Smooth muscle cell (in vitro differentiated cells): ENCODE measurements at regions not wholly inside any gene's neighbourhood (a gene's known extent, or its start where the extent isn't known, plus 50 kb on each side); places are given as distances from the start of the nearest gene placed in this dataset.

ENCODE experiments used
- DNase-seq: peaks from one replicate; lab custom pipeline; 2025; ENCODE audit not compliant: unreplicated experiment; lab: John Stamatoyannopoulos, UW
- H2AFZ ChIP-seq: fragments of 200-600 bp; sonication (generic); 2 replicates; pipeline ENCODE4 v1.6.0; 2016; ENCODE audit warnings: antibody characterized with exemption, low read depth, mild to moderate bottlenecking
- H3F3A ChIP-seq: fragments of 200-600 bp; sonication (generic); 2 replicates; pipeline ENCODE4 v1.6.0; 2017; ENCODE audit warnings: antibody characterized with exemption, low read depth
- H3K27ac ChIP-seq: fragments of 200-600 bp; sonication (generic); 2 replicates; pipeline ENCODE4 v1.5.1; 2016; ENCODE audit warnings: low read depth, mild to moderate bottlenecking
- H3K27me3 ChIP-seq: fragments of 200-600 bp; sonication (generic); 2 replicates; pipeline ENCODE4 v1.6.1; 2016; ENCODE audit warnings: low read depth, mild to moderate bottlenecking
- H3K36me3 ChIP-seq: fragments of 200-600 bp; sonication (generic); 2 replicates; pipeline ENCODE4 v1.5.1; 2016; ENCODE audit warnings: low read depth
- H3K4me1 ChIP-seq: fragments of 200-600 bp; sonication (generic); 2 replicates; pipeline ENCODE4 v1.5.1; 2016; ENCODE audit warnings: low read depth
- H3K4me2 ChIP-seq: fragments of 200-600 bp; sonication (generic); 2 replicates; pipeline ENCODE4 v1.6.0; 2016; ENCODE audit warnings: mild to moderate bottlenecking
- H3K4me3 ChIP-seq: fragments of 200-600 bp; sonication (generic); 2 replicates; pipeline ENCODE4 v1.5.1; 2016; ENCODE audit warnings: mild to moderate bottlenecking
- H3K79me2 ChIP-seq: fragments of 200-600 bp; sonication (generic); 2 replicates; pipeline ENCODE4 v1.6.0; 2016; ENCODE audit warnings: low read depth, mild to moderate bottlenecking
- H3K9ac ChIP-seq: fragments of 200-600 bp; sonication (generic); 2 replicates; pipeline ENCODE4 v1.6.0; 2016; ENCODE audit warnings: low read depth
- H3K9me3 ChIP-seq: fragments of 200-600 bp; sonication (generic); replicated peaks from 2 replicates; pipeline ENCODE4 v1.5.1; 2016; ENCODE audit warnings: low read depth
- H4K20me1 ChIP-seq: fragments of 200-600 bp; sonication (generic); 2 replicates; pipeline ENCODE4 v1.6.0; 2016; ENCODE audit warnings: low read depth
- WGBS: methylation state at CpG from one replicate; pipeline ENCODE4 v1.1.7; 2016; ENCODE audit warnings: low lambda C conversion rate; 5-methylcytosine and 5-hydroxymethylcytosine counted together
- TF ChIP-seq, protein P1 (sequence below): fragments of 200-600 bp; sonication (generic); IDR thresholded peaks from 2 replicates; pipeline ENCODE4 v1.5.1; 2017; ENCODE audit warnings: borderline replicate concordance, mild to moderate bottlenecking, antibody characterized with exemption; ENCODE audit not compliant: insufficient read depth, poor library complexity, severe bottlenecking

GRCh38 chr2:164054651-164055050, 318.8 kb upstream of the FIGN start:
- 81% methylated on average over 5 of the region's 5 CpGs for WGBS
- H3K27me3 ChIP-seq, result no peaks in the 10 kb centered on the region
- H2AFZ ChIP-seq, result no peak overlapping the region
- no peaks in the 10 kb centered on the region for H3K9me3 ChIP-seq
- DNase-seq, result no peak
- no peaks in the 10 kb centered on the region for H4K20me1 ChIP-seq
- H3K4me2 ChIP-seq, result no peak overlapping the region
- no peaks in the 10 kb centered on the region for H3K36me3 ChIP-seq
- H3K4me3 ChIP-seq, result no peak overlapping the region
- H3K9ac ChIP-seq, result no peak overlapping the region
- H3K27ac ChIP-seq, result no peak overlapping the region
- no peaks in the 10 kb centered on the region for H3F3A ChIP-seq
- no peaks in the 10 kb centered on the region for H3K4me1 ChIP-seq
- TF ChIP-seq, protein P1, sequence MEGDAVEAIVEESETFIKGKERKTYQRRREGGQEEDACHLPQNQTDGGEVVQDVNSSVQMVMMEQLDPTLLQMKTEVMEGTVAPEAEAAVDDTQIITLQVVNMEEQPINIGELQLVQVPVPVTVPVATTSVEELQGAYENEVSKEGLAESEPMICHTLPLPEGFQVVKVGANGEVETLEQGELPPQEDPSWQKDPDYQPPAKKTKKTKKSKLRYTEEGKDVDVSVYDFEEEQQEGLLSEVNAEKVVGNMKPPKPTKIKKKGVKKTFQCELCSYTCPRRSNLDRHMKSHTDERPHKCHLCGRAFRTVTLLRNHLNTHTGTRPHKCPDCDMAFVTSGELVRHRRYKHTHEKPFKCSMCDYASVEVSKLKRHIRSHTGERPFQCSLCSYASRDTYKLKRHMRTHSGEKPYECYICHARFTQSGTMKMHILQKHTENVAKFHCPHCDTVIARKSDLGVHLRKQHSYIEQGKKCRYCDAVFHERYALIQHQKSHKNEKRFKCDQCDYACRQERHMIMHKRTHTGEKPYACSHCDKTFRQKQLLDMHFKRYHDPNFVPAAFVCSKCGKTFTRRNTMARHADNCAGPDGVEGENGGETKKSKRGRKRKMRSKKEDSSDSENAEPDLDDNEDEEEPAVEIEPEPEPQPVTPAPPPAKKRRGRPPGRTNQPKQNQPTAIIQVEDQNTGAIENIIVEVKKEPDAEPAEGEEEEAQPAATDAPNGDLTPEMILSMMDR, result no peak
- no peaks in the 10 kb centered on the region for H3K79me2 ChIP-seq

- H3F3A ChIP-seq, result no peaks in the 10 kb centered on the region
- no peak overlapping the region for H3K9ac ChIP-seq
- DNase-seq, result no peak
- H3K9me3 ChIP-seq, result no peaks in the 10 kb centered on the region
- no peaks in the 10 kb centered on the region for H3K4me1 ChIP-seq
- no peak overlapping the region for H3K27ac ChIP-seq
- 87% methylated on average over 2 of the region's 2 CpGs for WGBS
- H3K79me2 ChIP-seq, result no peaks in the 10 kb centered on the region
- H2AFZ ChIP-seq, result no peak overlapping the region
- no peaks in the 10 kb centered on the region for H3K27me3 ChIP-seq
- no peak overlapping the region for H3K4me3 ChIP-seq
- TF ChIP-seq, protein P1, result no peak
- H3K36me3 ChIP-seq, result no peaks in the 10 kb centered on the region
- H4K20me1 ChIP-seq, result no peaks in the 10 kb centered on the region
- H3K4me2 ChIP-seq, result no peak overlapping the region
Measured at GRCh38 chr2:164053021-164053420, 317.2 kb upstream of the FIGN start.

GRCh38 chr2:164052006-164052405, 316.2 kb upstream of the FIGN start:
- H3K27ac ChIP-seq, result no peak overlapping the region
- H3F3A ChIP-seq, result no peaks in the 10 kb centered on the region
- H3K4me1 ChIP-seq, result no peaks in the 10 kb centered on the region
- H3K79me2 ChIP-seq, result no peaks in the 10 kb centered on the region
- H3K9ac ChIP-seq, result no peak overlapping the region
- no peaks in the 10 kb centered on the region for H4K20me1 ChIP-seq
- no peak overlapping the region for H3K4me3 ChIP-seq
- H2AFZ ChIP-seq, result no peak overlapping the region
- H3K9me3 ChIP-seq, result no peaks in the 10 kb centered on the region
- no peaks in the 10 kb centered on the region for H3K27me3 ChIP-seq
- WGBS, result 89% methylated on average over 6 of the region's 6 CpGs
- TF ChIP-seq, protein P1, result no peak
- no peak overlapping the region for H3K4me2 ChIP-seq
- H3K36me3 ChIP-seq, result no peaks in the 10 kb centered on the region
- DNase-seq, result no peak

GRCh38 chr2:164048729-164049128, 312.9 kb upstream of the FIGN start:
- Histone ChIP-seq H3K4me3 (no peak overlapping the region), H3K9me3 (no peaks in the 10 kb centered on the region), H3K4me2 (no peak overlapping the region), H2AFZ (no peak overlapping the region), H4K20me1 (no peaks in the 10 kb centered on the region), H3K4me1 (no peaks in the 10 kb centered on the region), H3K27ac (no peak overlapping the region), H3F3A (no peaks in the 10 kb centered on the region), H3K79me2 (no peaks in the 10 kb centered on the region), H3K27me3 (no peaks in the 10 kb centered on the region), H3K9ac (no peak overlapping the region), H3K36me3 (no peaks in the 10 kb centered on the region)
- TF ChIP-seq, protein P1, result no peak
- no peak for DNase-seq
